ENCODE measurements at regions not wholly inside any gene's neighbourhood (a gene's known extent, or its start where the extent isn't known, plus 50 kb on each side); places are given as distances from the start of the nearest gene placed in this dataset.

DNA sequence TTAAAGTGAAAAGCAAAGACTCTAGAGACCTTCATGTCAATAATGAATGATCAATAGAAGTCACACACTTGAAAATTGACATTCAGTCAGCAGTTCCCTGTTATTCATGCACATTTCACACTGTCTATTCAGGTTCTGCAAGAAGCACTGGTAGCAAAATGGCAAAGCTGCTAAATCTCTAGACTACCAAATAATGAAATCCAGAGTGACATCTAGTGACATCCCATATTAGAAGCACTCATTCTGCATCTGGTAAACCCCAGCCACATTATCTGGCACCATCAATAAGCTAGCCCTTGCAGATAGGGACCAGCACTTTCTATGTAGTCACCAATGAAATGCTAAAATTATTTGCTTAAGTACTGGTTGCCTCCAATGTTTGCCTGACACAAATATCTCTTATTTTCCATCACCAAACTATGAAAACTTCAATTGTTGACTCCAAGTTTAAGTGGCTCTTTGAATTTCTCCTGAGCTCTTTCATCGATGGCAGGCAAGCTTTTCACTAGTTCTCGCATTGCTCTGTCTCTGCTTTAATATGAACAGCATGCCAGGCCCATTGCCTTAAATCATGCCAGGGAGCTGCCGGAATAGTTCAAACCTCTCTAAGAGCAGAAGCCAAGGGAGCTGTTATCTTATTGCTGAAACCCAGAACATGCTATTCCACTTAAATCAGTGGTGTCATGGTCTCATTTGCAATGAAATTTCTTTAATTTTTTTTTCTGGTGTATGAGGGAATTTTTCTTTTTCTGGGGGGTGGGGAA lies 409.9 kb downstream of the MZT1 start:
- FAIRE-seq = no peak

DNA sequence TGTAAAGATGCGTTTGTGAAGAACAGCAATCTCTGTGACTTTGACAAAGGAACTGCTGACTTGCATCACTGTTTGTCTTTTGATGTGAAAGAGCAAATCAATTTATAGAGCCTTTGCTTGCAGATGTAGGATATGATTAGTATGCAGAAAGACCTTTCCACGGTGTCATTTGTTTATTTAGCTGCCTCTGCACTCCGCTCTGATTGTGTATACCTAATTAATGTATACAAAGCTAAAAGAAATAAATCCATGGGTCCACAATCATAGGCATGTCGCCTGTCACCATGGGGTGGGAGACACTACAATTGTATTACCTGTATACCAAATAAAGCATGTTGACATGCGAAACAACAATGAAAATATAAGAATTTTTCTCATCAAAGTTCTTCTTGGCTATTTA lies 410.7 kb downstream of the MZT1 start:
- FAIRE-seq = no peak

DNA sequence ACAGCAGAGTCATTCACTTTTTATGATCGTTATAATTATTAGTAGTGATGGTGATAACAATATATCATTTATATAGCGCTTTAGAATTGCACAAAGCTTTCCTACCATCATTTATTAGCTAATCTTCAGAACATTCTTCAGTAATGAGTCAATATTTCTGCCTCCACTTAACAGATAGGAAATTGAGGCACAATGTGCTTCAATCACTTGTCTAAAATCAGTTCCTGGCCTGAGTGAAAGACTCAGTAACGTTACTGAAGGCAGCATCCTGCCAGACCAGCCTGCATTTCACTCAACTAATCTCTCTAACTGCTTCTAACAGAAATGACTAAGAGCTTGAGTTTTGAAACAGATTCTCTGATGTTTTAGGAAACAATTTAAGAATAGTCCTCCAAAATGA lies 412.1 kb downstream of the MZT1 start:
- FAIRE-seq = no peak

DNA sequence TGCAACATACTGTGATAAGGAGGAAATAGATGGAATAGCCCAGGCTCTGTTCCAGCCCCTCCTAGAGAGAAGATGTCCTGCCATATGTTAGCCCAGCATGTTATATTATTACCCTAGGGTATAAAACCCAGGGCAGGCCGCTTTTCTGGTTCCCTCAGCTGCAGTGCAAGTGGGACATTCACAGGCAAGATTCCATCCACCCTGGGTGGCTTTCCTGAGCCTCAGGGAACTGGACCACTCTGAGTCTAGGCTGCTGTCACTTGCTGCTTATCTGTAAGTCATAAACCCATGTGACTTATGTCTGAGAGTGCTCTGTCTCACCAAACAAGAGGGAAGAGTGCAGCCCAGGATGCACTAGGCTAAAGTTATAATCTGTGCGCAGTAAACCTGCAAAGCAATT lies 413.2 kb downstream of the MZT1 start:
- no peak for FAIRE-seq

GRCh38 chr13:72313546-72313945 lies 413.9 kb downstream of the MZT1 start:
- no peak for FAIRE-seq

DNA sequence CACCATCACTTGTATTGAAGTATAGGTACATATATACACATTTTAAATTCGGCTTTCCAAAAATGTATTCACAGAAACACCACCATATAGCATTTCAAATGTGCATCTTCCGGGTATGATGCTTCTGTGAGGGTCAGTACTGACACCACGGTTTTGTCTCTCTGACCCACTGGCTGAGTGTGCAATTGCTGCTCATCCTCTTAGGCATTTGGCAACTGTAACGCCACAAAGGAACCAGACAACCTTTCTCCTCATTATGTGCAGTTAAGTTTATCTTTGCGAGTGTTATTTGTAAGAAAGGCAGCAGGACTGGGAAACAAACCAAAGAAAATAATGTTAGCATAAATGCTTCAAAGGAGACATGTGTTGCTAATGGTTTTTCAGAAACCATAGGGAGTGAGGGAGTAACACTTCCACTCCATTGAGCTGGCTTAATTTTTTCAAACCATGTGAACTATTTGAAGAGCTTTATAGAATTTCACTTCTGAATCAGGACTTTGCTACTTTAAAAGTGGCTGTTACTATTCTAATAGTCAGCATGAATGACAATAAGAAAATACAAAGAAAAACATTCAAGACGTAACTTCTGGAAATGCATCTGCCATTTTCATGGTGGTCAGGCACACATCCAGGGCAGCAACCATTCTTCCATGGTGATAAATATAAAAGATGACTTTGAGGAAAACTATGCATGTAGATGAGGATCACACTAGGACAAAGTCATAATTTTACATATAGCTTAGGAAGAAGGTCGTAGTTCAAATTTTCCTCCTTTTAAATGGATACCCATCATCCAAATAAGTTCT lies 423.3 kb downstream of the MZT1 start:
- FAIRE-seq = no peak

- FAIRE-seq = no peak
These were observed 429.2 kb upstream of the DACH1 start for GRCh38 chr13:72296246-72296645.

- no peak for FAIRE-seq
These were observed 428.1 kb upstream of the DACH1 start for GRCh38 chr13:72295153-72295552.

- no peak for FAIRE-seq
These were observed 426.2 kb upstream of the DACH1 start for GRCh38 chr13:72293206-72293605.

DNA sequence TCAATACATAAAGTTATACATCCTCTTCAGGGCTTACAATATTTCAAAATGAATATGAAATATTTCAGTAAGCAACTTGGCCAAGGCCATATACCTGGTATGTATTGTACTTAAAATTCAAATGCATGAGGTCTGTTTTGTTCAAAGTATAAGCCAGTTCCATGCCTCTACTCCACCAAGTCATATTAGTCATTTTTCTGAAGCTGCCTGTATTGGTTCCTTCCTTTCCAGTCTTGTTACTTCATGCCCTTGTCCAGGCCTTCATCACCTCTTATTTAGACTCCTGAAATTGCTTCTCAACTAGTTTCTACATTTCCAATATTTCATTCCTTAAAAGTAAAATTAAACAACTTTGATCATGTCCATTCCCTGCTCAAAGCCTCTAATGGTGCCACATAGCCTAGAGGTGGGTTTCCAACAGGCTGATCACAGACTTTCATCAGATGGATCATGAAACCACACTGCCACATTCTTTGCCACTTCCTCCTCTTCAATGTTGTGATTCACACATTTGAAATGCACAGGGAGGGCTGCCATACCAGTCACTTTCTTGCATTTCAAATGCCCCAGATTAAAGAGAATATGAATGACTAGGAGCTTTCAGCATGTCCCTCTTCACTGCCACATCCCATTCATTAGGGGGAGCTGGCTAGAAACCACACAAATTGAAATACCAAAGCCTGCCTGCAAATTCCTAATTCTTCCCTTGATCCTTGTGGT lies 424.1 kb upstream of the DACH1 start:
- FAIRE-seq = no peak

DNA sequence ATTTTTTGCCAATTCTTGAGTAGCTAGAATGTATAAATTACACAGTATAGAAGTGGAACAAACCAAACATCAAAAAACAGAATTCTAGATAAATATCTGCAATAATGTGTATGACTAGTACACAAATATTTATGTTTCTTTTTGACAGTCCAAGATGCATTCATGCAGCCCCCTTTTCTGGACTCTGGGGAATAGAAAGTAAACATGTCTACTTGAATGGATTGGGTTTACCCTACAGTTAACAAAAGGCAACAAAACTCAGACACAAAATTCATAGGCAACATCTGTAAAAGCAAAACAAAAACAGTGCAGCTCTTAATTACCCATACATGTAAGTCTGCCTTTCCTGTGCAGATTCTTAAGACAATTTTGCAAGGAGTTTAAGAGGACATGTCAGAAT lies 419.4 kb upstream of the DACH1 start:
- no peak for FAIRE-seq

- no peak for FAIRE-seq
These were observed 417.8 kb upstream of the DACH1 start for GRCh38 chr13:72284791-72285190.

DNA sequence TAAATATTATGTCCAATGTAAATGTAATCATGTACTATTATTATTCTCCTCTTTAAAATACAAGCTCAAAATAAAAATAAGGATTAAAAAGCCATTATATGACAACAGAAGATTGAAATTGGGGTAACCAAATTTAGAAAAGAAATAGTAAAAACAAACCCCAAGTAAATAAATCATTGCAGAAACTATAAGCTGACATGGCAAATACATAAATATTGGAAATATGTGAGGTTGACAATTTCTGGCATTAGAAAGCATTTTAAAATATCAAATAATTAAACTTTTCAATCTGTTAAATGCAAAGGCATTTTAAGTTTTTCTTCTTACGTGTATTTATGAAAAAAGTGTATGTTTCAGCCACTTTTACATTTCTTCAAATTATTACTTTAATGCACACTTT lies 394.7 kb upstream of the DACH1 start:
- FAIRE-seq = no peak

GRCh38 chr13:72259528-72259927 lies 392.5 kb upstream of the DACH1 start:
- FAIRE-seq = no peak

- no peak for FAIRE-seq
These were observed 391.5 kb upstream of the DACH1 start for GRCh38 chr13:72258340-72258981.

GRCh38 chr13:72255908-72256307 lies 388.9 kb upstream of the DACH1 start:
- FAIRE-seq = no peak

- FAIRE-seq = no peak
These were observed 386.8 kb upstream of the DACH1 start for GRCh38 chr13:72253754-72254153.

- FAIRE-seq = no peak
These were observed 379.4 kb upstream of the DACH1 start for GRCh38 chr13:72246396-72246795.

GRCh38 chr13:72244788-72245187 lies 377.8 kb upstream of the DACH1 start:
- no peak for FAIRE-seq

DNA sequence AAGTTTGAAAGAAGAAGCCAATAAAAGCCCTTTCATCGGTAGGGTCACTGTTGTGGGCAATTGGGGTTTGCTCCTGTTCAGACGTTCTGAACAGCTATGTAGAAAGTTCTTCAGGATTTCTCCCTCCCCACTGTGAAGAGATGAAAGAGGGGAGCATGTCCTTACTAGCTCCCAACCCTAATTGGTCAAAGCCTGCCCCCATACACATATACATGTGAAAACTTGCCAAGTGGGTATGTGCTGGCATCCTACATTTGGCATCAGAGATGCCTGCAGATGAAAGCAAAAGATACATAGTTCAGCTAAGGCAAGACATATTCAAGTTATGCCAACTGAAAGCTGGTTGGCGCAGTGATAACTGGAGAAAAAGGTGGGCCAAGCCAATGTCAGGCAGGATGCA lies 363.1 kb upstream of the DACH1 start:
- no peak for FAIRE-seq

- FAIRE-seq = no peak
These were observed 362.1 kb upstream of the DACH1 start for GRCh38 chr13:72229067-72229466.

DNA sequence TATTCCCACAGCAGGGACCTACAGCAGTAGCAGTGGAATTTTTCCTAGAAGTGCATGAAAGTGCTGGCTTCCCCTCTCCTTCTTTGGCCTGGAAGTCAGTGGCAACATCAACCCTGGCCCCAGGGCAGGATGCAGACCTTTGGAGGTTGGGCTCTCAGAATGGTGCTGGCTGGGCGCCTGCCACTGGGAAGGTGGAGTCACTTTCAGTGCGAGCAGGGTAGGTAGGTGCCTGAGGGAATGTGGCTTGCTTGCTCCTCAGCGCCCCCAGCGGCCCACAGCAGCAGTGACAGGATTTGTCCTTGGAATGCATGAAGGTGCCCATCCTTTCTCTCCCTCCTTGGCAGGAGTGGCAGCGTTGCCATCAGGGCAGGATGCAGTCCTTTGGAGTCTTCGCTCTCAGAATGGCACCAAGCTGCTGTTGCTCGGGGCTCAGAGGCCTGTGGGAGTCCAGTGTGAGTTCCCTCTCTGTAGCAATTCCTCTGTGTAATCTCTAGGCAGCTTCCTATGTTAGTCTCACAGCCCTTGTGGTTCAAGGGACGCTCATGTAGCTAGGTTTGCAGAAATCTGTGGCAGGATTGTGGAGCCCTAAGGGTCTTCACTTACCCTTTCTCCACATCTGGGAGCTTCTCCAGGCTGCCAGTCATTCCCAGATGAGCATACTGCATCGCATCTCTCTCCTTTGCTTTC lies 354.4 kb upstream of the DACH1 start:
- FAIRE-seq = no peak

DNA sequence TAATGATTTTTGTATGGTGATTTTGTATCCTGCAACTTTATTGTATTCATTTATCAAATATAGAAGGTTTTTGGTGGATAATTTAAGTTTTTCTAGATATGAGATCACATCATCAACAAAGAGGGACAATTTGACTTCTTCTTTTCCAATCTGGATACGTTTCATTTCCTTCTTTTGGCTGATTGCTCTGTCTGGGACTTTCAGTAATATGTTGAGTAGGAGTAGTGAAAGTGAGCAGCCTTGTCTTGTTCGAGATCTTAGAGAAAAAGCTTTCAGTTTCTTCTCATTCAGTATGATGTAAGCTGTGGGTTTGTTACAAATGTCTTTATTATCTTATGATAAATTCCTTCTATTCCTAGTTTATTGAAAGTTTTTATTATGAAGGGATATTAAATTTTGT lies 352.0 kb upstream of the DACH1 start:
- FAIRE-seq = no peak

Measured in A204.1 (cell line).